LNCaP clone FGC (cell line): ENCODE measurements at regions not wholly inside any gene's neighbourhood (a gene's known extent, or its start where the extent isn't known, plus 50 kb on each side); places are given as distances from the start of the nearest gene placed in this dataset.
A peak's percentile ranks its signal among the peaks of the same experiment; 100 is the strongest.

ENCODE experiments used
- DNase-seq: peaks from one replicate; pipeline ENCODE4 v3.0.0-alpha.2; 2011; ENCODE audit warnings: low read depth
- H3K4me3 ChIP-seq: 2 replicates; pipeline ENCODE4 v1.5.1; 2011; ENCODE audit warnings: mild to moderate bottlenecking, low read depth, low read length, control low read depth
- TF ChIP-seq, protein P1 (sequence below): IDR thresholded peaks from 2 replicates; pipeline ENCODE4 v1.5.1; 2012; ENCODE audit warnings: mild to moderate bottlenecking; ENCODE audit not compliant: control insufficient read depth, insufficient read depth; ENCODE audit errors: extremely low read depth

- no peak overlapping the region for H3K4me3 ChIP-seq
- TF ChIP-seq, protein P1, sequence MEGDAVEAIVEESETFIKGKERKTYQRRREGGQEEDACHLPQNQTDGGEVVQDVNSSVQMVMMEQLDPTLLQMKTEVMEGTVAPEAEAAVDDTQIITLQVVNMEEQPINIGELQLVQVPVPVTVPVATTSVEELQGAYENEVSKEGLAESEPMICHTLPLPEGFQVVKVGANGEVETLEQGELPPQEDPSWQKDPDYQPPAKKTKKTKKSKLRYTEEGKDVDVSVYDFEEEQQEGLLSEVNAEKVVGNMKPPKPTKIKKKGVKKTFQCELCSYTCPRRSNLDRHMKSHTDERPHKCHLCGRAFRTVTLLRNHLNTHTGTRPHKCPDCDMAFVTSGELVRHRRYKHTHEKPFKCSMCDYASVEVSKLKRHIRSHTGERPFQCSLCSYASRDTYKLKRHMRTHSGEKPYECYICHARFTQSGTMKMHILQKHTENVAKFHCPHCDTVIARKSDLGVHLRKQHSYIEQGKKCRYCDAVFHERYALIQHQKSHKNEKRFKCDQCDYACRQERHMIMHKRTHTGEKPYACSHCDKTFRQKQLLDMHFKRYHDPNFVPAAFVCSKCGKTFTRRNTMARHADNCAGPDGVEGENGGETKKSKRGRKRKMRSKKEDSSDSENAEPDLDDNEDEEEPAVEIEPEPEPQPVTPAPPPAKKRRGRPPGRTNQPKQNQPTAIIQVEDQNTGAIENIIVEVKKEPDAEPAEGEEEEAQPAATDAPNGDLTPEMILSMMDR, result no peak
- no peak for DNase-seq
Observed at GRCh38 chr18:39806525-39806924, 2148.5 kb upstream of the PIK3C3 start.

DNA sequence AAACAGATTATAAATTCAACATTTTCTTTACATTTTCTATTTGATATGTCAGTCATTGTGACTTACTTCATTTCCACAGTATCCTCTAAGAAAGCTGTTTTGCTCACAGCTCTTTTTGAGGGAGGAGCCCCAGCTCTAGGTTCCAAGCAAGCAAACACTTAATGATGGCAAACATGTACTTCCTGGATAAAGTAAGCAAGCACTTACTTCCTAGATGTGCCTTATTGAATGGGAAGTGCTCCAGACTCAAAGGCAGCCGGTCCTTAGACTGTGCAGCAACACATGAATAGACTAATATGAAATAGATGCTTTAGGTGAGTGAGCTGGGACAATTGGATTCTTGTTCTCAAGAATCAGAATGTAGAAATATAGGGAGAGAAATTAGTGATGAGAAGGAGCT, 2149.8 kb upstream of the PIK3C3 start:
- TF ChIP-seq, protein P1, result no peak
- no peak overlapping the region for H3K4me3 ChIP-seq
- DNase-seq, result no peak

- DNase-seq, result no peak
- H3K4me3 ChIP-seq, result no peak overlapping the region
- TF ChIP-seq, protein P1, result no peak
Observed at GRCh38 chr18:39802648-39803229, 2152.3 kb upstream of the PIK3C3 start.

DNA sequence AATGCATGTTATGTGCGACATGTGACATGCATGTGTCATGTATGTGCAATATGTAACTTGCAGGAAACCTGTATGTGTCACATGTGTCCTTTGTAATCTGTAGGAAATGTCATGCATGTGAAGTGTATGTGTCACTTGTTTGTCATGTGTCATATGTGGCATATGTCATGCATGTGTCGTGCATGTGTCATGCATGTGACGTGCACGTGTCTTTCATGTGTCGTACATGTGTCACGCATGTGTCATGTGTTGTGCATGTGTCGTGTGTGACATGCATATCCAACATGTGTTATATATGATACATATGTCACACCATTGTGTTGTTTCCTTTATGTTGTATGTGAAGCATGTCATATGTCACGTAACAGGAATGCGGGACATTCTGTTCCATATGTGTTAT, 2153.2 kb upstream of the PIK3C3 start:
- DNase-seq, result no peak
- TF ChIP-seq, protein P1, result no peak
- no peak overlapping the region for H3K4me3 ChIP-seq

GRCh38 chr18:39801010-39801409, 2154.0 kb upstream of the PIK3C3 start:
- H3K4me3 ChIP-seq, result no peak overlapping the region
- TF ChIP-seq, protein P1, result no peak
- DNase-seq, result no peak

GRCh38 chr18:39799006-39799405, 2156.0 kb upstream of the PIK3C3 start:
- H3K4me3 ChIP-seq, result peak overlapping the region; percentile 62
- DNase-seq, result no peak
- TF ChIP-seq, protein P1, result no peak

DNA sequence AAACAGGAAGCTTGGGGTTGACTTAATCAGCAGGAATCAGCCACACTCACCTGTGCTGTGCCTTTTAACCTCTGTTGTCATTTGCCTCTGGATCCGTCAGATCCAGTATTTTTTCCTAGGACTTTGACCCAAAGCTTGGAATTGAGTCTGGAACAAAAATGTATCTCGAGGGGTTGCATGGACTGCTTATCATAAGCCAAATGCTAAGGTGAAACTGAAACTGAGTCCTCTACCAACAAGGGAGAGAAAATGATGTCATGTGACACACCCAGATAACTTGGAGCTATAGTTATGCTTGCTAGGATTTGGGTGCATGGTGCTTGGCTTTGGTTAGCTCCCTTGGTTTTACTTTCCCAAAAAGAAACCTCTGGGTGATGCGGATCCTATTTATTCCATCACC, 2158.6 kb upstream of the PIK3C3 start:
- TF ChIP-seq, protein P1, result no peak
- no peak for DNase-seq

More for the DNA sequence above, 2158.6 kb upstream of the PIK3C3 start:
- no peak overlapping the region for H3K4me3 ChIP-seq
